Inflammatory macrophage treated with lipopolysaccharide for 1 hour (primary cell): ENCODE measurements at regions not wholly inside any gene's neighbourhood (a gene's known extent, or its start where the extent isn't known, plus 50 kb on each side); places are given as distances from the start of the nearest gene placed in this dataset.
"Not testable (repeated sequence)": the region's sequence is repeated elsewhere in the genome, so short reads cannot be mapped to it uniquely, and the experiment has no call there.

Source experiments
- DNase-seq, 2 donors: peaks; one replicate each; pipeline ENCODE4 v3.0.0-alpha.2; 2020 to 2022

- no peak for DNase-seq
Measured at GRCh38 chr10:61040399-61041016, 96.5 kb upstream of the RHOBTB1 start.

GRCh38 chr10:61039868-61040267, 95.9 kb upstream of the RHOBTB1 start:
- DNase-seq, result no peak

- not testable (repeated sequence) for DNase-seq
Measured at GRCh38 chr10:61037261-61037830, 93.4 kb upstream of the RHOBTB1 start.

- DNase-seq, result not testable (repeated sequence)
Measured at GRCh38 chr10:61036148-61036547, 92.2 kb upstream of the RHOBTB1 start.

GRCh38 chr10:61031341-61031740, 87.4 kb upstream of the RHOBTB1 start:
- no peak for DNase-seq

GRCh38 chr10:61029411-61029810, 85.4 kb upstream of the RHOBTB1 start:
- no peak for DNase-seq

- no peak for DNase-seq
Measured at GRCh38 chr10:61028861-61029361, 84.9 kb upstream of the RHOBTB1 start.

- peak in 1 of 2 donors; percentile 0 for DNase-seq
Measured at GRCh38 chr10:61024856-61025201, 80.8 kb upstream of the RHOBTB1 start.

GRCh38 chr10:61024151-61024855, 80.3 kb upstream of the RHOBTB1 start:
- no peak for DNase-seq

- DNase-seq, result no peak
Measured at GRCh38 chr10:61023053-61023452, 79.1 kb upstream of the RHOBTB1 start.

- DNase-seq, result no peak
Measured at GRCh38 chr10:61021926-61022325, 77.9 kb upstream of the RHOBTB1 start.

- DNase-seq, result no peak
Measured at GRCh38 chr10:61020420-61021158, 76.6 kb upstream of the RHOBTB1 start.

GRCh38 chr10:61018146-61018545, 74.2 kb upstream of the RHOBTB1 start:
- DNase-seq, result no peak

GRCh38 chr10:61016630-61017029, 72.6 kb upstream of the RHOBTB1 start:
- no peak for DNase-seq

- DNase-seq, result no peak
Measured at GRCh38 chr10:61016007-61016406, 72.0 kb upstream of the RHOBTB1 start.

- no peak for DNase-seq
Measured at GRCh38 chr10:61010863-61011262, 66.9 kb upstream of the RHOBTB1 start.

GRCh38 chr10:61003069-61003468, 59.1 kb upstream of the RHOBTB1 start:
- DNase-seq, result not testable (repeated sequence)

GRCh38 chr10:61001731-61002122, 57.7 kb upstream of the RHOBTB1 start:
- DNase-seq, result no peak

GRCh38 chr10:61000769-61001730, 57.1 kb upstream of the RHOBTB1 start:
- DNase-seq, result no peak

GRCh38 chr10:60998932-60999331, 54.9 kb upstream of the RHOBTB1 start:
- no peak for DNase-seq

- DNase-seq, result no peak
Measured at GRCh38 chr10:60994128-60994527, 50.1 kb upstream of the RHOBTB1 start.
